ENCODE measurements at regions not wholly inside any gene's neighbourhood (a gene's known extent, or its start where the extent isn't known, plus 50 kb on each side); places are given as distances from the start of the nearest gene placed in this dataset.

GRCh38 chr18:77940566-77940965 lies 690.9 kb downstream of the GALR1 start:
- TF ChIP-seq POLR2A (IDR thresholded peaks at IDR 0.05; ENCODE audit: extremely low read depth, insufficient read length) = no peak
- TF ChIP-seq MYC (IDR thresholded peaks at IDR 0.05; ENCODE audit: low read depth, low read length) = no peak
- no peak for TF ChIP-seq MAX (IDR thresholded peaks at IDR 0.05; ENCODE audit: low read depth, low read length)
- no peak for TF ChIP-seq CTCF (IDR thresholded peaks at IDR 0.05; ENCODE audit: low read depth, low read length)
- DNase-seq (ENCODE audit: low read depth) = no peak
- H3K4me3 ChIP-seq (ENCODE audit: low read depth, low read length) = no peak overlapping the region

- H3K4me3 ChIP-seq (ENCODE audit: low read depth, low read length) = no peak overlapping the region
- TF ChIP-seq MYC (IDR thresholded peaks at IDR 0.05; ENCODE audit: low read depth, low read length) = no peak
- TF ChIP-seq CTCF (IDR thresholded peaks at IDR 0.05; ENCODE audit: low read depth, low read length) = no peak
- TF ChIP-seq MAX (IDR thresholded peaks at IDR 0.05; ENCODE audit: low read depth, low read length) = no peak
- TF ChIP-seq POLR2A (IDR thresholded peaks at IDR 0.05; ENCODE audit: extremely low read depth, insufficient read length) = no peak
- no peak for DNase-seq (ENCODE audit: low read depth)
Measured at GRCh38 chr18:77944533-77944932, 694.9 kb downstream of the GALR1 start.

GRCh38 chr18:77948567-77948966 lies 698.9 kb downstream of the GALR1 start:
- no peak for DNase-seq (ENCODE audit: low read depth)
- H3K4me3 ChIP-seq (ENCODE audit: low read depth, low read length) = no peak overlapping the region
- TF ChIP-seq MYC (IDR thresholded peaks at IDR 0.05; ENCODE audit: low read depth, low read length) (no peak), MAX (IDR thresholded peaks at IDR 0.05; ENCODE audit: low read depth, low read length) (no peak), CTCF (IDR thresholded peaks at IDR 0.05; ENCODE audit: low read depth, low read length) (no peak), POLR2A (IDR thresholded peaks at IDR 0.05; ENCODE audit: extremely low read depth, insufficient read length) (no peak)

GRCh38 chr18:77949355-77949973 lies 699.8 kb downstream of the GALR1 start:
- no peak for DNase-seq (ENCODE audit: low read depth)
- TF ChIP-seq POLR2A (IDR thresholded peaks at IDR 0.05; ENCODE audit: extremely low read depth, insufficient read length) (no peak), MYC (IDR thresholded peaks at IDR 0.05; ENCODE audit: low read depth, low read length) (no peak), CTCF (IDR thresholded peaks at IDR 0.05; ENCODE audit: low read depth, low read length) (no peak), MAX (IDR thresholded peaks at IDR 0.05; ENCODE audit: low read depth, low read length) (no peak)
- no peak overlapping the region for H3K4me3 ChIP-seq (ENCODE audit: low read depth, low read length)

- DNase-seq (ENCODE audit: low read depth) = no peak
- H3K4me3 ChIP-seq (ENCODE audit: low read depth, low read length) = no peak overlapping the region
- TF ChIP-seq POLR2A (IDR thresholded peaks at IDR 0.05; ENCODE audit: extremely low read depth, insufficient read length) = no peak
- TF ChIP-seq CTCF (IDR thresholded peaks at IDR 0.05; ENCODE audit: low read depth, low read length) = no peak
- TF ChIP-seq MAX (IDR thresholded peaks at IDR 0.05; ENCODE audit: low read depth, low read length) = no peak
- no peak for TF ChIP-seq MYC (IDR thresholded peaks at IDR 0.05; ENCODE audit: low read depth, low read length)
Measured at GRCh38 chr18:77959248-77959647, 709.6 kb downstream of the GALR1 start.
